ENCODE measurements at regions not wholly inside any gene's neighbourhood (a gene's known extent, or its start where the extent isn't known, plus 50 kb on each side); places are given as distances from the start of the nearest gene placed in this dataset.

DNA sequence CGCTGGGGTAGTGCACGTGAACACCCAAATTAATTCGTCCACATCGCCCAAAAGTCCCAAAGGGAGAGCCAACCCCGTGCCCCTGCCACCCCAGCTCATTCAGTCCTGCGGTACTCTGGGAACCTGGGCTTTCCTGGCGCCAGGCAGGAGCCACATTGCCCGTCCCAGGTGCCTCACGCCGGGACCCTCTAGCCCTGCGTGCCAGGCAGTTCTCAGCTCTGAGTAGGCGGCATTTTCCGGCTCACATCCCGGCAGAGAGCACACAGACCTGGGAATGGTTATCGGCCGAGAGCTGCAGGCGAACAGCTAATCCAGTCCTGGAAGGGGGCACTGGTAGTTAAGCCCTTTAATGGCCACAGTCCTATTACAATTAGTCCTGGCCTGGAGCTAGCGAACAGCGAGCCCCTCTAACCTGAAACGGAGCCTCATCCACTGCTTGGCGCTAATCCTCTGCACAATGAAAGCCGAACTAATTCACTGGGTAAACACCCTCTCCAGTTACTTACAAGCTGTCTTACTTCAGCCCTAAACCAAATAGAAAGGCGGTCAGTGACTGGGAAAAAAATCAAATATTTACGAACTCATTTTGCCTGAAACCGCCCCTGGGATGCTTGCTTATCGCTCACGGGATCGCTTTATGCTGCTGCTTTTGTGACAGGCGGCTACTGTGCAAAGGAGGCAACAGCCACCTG is 254.6 kb upstream of the SOX14 start:
- no peak for TF ChIP-seq EZH2 (IDR thresholded peaks at IDR 0.05; ENCODE audit: low read length)
- TF ChIP-seq, protein P1, sequence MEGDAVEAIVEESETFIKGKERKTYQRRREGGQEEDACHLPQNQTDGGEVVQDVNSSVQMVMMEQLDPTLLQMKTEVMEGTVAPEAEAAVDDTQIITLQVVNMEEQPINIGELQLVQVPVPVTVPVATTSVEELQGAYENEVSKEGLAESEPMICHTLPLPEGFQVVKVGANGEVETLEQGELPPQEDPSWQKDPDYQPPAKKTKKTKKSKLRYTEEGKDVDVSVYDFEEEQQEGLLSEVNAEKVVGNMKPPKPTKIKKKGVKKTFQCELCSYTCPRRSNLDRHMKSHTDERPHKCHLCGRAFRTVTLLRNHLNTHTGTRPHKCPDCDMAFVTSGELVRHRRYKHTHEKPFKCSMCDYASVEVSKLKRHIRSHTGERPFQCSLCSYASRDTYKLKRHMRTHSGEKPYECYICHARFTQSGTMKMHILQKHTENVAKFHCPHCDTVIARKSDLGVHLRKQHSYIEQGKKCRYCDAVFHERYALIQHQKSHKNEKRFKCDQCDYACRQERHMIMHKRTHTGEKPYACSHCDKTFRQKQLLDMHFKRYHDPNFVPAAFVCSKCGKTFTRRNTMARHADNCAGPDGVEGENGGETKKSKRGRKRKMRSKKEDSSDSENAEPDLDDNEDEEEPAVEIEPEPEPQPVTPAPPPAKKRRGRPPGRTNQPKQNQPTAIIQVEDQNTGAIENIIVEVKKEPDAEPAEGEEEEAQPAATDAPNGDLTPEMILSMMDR (optimal IDR thresholded peaks at IDR 0.05 in 1 of 3, IDR thresholded peaks at IDR 0.05 in 1 of 3, conservative IDR thresholded peaks at IDR 0.05 in 1 of 3; ENCODE audit: extremely low read depth in 1 of 3, insufficient read depth in 2 of 3, low read length in 3 of 3): no peak
